SK-N-MC (cell line): ENCODE measurements at regions not wholly inside any gene's neighbourhood (a gene's known extent, or its start where the extent isn't known, plus 50 kb on each side); places are given as distances from the start of the nearest gene placed in this dataset.

Experiments
- EZH2 ChIP-seq: fragments of 200-600 bp; sonication (generic); IDR thresholded peaks from one replicate; pipeline ENCODE4 v1.6.1; 2017; ENCODE audit warnings: antibody characterized with exemption
- POLR2AphosphoS5 ChIP-seq: IDR thresholded peaks from 2 replicates; pipeline ENCODE4 v1.6.1; 2012; ENCODE audit warnings: mild to moderate bottlenecking, low read depth, low read length, borderline replicate concordance

GRCh38 chr16:13856398-13856797 lies 63.6 kb upstream of the ERCC4 start:
- TF ChIP-seq POLR2AphosphoS5 (no peak), EZH2 (no peak)
